ENCODE measurements at regions not wholly inside any gene's neighbourhood (a gene's known extent, or its start where the extent isn't known, plus 50 kb on each side); places are given as distances from the start of the nearest gene placed in this dataset.

- Mint-ChIP-seq H3K36me3 (ENCODE audit: low read depth) (peaks cover 14% of the 10 kb centered on the region), H3K9me3 (peaks cover 28% of the 10 kb centered on the region), H3K4me3 (no peak overlapping the region), H3K4me1 (peaks cover 7% of the 10 kb centered on the region), H3K27me3 (ENCODE audit: insufficient read depth, low read depth, poor library complexity) (peaks cover 6% of the 10 kb centered on the region), H3K27ac (no peak overlapping the region)
- H3K4me1 ChIP-seq (ENCODE audit: insufficient read depth) = no peaks in the 10 kb centered on the region; the same call in 1 of the 2 replicates
- H3K27ac ChIP-seq (ENCODE audit: low read depth) = no peak overlapping the region
- ATAC-seq (no peak), DNase-seq (ENCODE audit: low spot score) (no peak)
- H3K4me3 ChIP-seq = no peak overlapping the region
- H3K36me3 ChIP-seq (ENCODE audit: insufficient read depth) = no peaks in the 10 kb centered on the region; the same call in 1 of the 2 replicates
- no peaks in the 10 kb centered on the region for H4K20me1 ChIP-seq (replicated peaks; ENCODE audit: insufficient read depth)
- peaks cover 5% of the 10 kb centered on the region for H3K9me2 ChIP-seq (ENCODE audit: insufficient read depth)
- H3K79me2 ChIP-seq (replicated peaks; ENCODE audit: insufficient read depth) = no peaks in the 10 kb centered on the region
- no peaks in the 10 kb centered on the region for H3K27me3 ChIP-seq (ENCODE audit: insufficient read depth)
- H2AFZ ChIP-seq = no peak overlapping the region
- no peaks in the 10 kb centered on the region for H3F3A ChIP-seq (replicated peaks; ENCODE audit: low read depth)
- TF ChIP-seq EZH2phosphoT487 (IDR thresholded peaks at IDR 0.05; ENCODE audit: unreplicated experiment) (no peak), CTCF (conservative IDR thresholded peaks at IDR 0.05; ENCODE audit: low read depth in 2 of 2) (no peak)
- no peak overlapping the region for H3K4me2 ChIP-seq
These were observed 641.5 kb downstream of the FGF9 start for GRCh38 chr13:22312405-22312803.

DNA sequence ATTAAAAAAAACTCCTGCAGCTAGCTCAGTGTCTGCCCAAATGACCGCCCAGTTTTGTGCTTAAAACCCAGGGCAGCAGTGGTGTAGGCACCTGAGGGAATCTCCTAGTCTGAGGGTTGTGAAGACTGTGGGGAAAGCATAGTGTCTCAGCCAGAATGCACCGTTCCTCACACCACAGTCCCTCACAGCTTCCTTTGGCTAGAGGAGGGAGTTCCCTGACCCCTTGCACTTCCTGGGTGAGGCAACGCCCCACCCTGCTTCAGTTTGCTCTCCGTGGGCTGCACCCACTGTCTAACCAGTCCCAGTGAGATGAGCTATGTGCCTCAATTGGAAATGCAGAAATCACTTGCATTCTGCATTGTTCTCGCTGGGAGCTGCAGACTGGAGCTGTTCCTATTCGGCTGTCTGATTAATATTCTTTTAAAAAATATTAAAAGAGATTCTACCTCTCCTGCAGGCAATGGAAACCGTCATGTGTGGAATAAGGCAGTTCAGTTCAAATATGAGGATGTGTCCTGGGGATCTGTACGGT, 645.7 kb downstream of the FGF9 start:
- Histone ChIP-seq H3K27ac (ENCODE audit: low read depth) (no peak overlapping the region), H3K27me3 (ENCODE audit: insufficient read depth) (no peaks in the 10 kb centered on the region), H3F3A (replicated peaks; ENCODE audit: low read depth) (no peaks in the 10 kb centered on the region), H4K20me1 (replicated peaks; ENCODE audit: insufficient read depth) (no peaks in the 10 kb centered on the region), H3K4me1 (ENCODE audit: insufficient read depth) (no peaks in the 10 kb centered on the region; the same call in 1 of the 2 replicates), H3K36me3 (ENCODE audit: insufficient read depth) (no peaks in the 10 kb centered on the region; the same call in 1 of the 2 replicates), H3K4me2 (no peak overlapping the region), H3K79me2 (replicated peaks; ENCODE audit: insufficient read depth) (no peaks in the 10 kb centered on the region), H3K4me3 (no peak overlapping the region), H3K9me2 (ENCODE audit: insufficient read depth) (peaks cover 8% of the 10 kb centered on the region; the same call in 1 of the 2 replicates), H2AFZ (no peak overlapping the region)
- DNase-seq (ENCODE audit: low spot score) (no peak), ATAC-seq (no peak)
- peaks cover 11% of the 10 kb centered on the region for H3K36me3 Mint-ChIP-seq (ENCODE audit: low read depth)
- no peak overlapping the region for H3K4me3 Mint-ChIP-seq
- peaks cover 24% of the 10 kb centered on the region; the same call in 2 of the 3 replicates for H3K9me3 Mint-ChIP-seq
- no peak overlapping the region for H3K27ac Mint-ChIP-seq
- peaks cover 11% of the 10 kb centered on the region for H3K4me1 Mint-ChIP-seq
- H3K27me3 Mint-ChIP-seq (ENCODE audit: insufficient read depth, low read depth, poor library complexity) = peaks cover 6% of the 10 kb centered on the region
- TF ChIP-seq ZNF462 (CRISPR knock-in tag; IDR thresholded peaks at IDR 0.05) = no peak
- no peak for TF ChIP-seq EZH2phosphoT487 (IDR thresholded peaks at IDR 0.05; ENCODE audit: unreplicated experiment)
- TF ChIP-seq JUNB (IDR thresholded peaks at IDR 0.05; ENCODE audit: unreplicated experiment) = no peak
- no peak for TF ChIP-seq CREB1 (CRISPR knock-in tag; IDR thresholded peaks at IDR 0.05; ENCODE audit: low read depth)
- TF ChIP-seq NANOG (IDR thresholded peaks at IDR 0.05; ENCODE audit: borderline replicate concordance) = no peak
- TF ChIP-seq ZNF331 (CRISPR knock-in tag; IDR thresholded peaks at IDR 0.05; ENCODE audit: low read depth) = no peak
- TF ChIP-seq POLR2AphosphoS5 (IDR thresholded peaks at IDR 0.05; ENCODE audit: low read depth) = no peak
- no peak for TF ChIP-seq STAT1 (IDR thresholded peaks at IDR 0.05; ENCODE audit: unreplicated experiment)
- TF ChIP-seq ZNF114 (CRISPR knock-in tag; IDR thresholded peaks at IDR 0.05) = no peak
- TF ChIP-seq, protein P1, sequence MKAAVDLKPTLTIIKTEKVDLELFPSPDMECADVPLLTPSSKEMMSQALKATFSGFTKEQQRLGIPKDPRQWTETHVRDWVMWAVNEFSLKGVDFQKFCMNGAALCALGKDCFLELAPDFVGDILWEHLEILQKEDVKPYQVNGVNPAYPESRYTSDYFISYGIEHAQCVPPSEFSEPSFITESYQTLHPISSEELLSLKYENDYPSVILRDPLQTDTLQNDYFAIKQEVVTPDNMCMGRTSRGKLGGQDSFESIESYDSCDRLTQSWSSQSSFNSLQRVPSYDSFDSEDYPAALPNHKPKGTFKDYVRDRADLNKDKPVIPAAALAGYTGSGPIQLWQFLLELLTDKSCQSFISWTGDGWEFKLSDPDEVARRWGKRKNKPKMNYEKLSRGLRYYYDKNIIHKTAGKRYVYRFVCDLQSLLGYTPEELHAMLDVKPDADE (IDR thresholded peaks at IDR 0.05) = no peak

Measured in GM23338 (cell line).